GM21390 (cell line): ENCODE measurements at regions not wholly inside any gene's neighbourhood (a gene's known extent, or its start where the extent isn't known, plus 50 kb on each side); places are given as distances from the start of the nearest gene placed in this dataset.
"Not testable (repeated sequence)": the region's sequence is repeated elsewhere in the genome, so short reads cannot be mapped to it uniquely, and the experiment has no call there.

Source experiments
- ATAC-seq: cut with Tn5 transposase; IDR thresholded peaks from one replicate; pipeline ENCODE4 v1.9.1; 2021; ENCODE audit not compliant: unreplicated experiment

- no peak for ATAC-seq
These were observed 1893.9 kb downstream of the PCDH9 start for GRCh38 chr13:65336087-65336749.

- ATAC-seq: no peak
These were observed 1899.4 kb downstream of the PCDH9 start for GRCh38 chr13:65330691-65331090.

GRCh38 chr13:65330287-65330686 lies 1899.8 kb downstream of the PCDH9 start:
- no peak for ATAC-seq

GRCh38 chr13:65323192-65323591 lies 1906.9 kb downstream of the PCDH9 start:
- ATAC-seq: not testable (repeated sequence)

GRCh38 chr13:65321423-65321822 lies 1908.7 kb downstream of the PCDH9 start:
- ATAC-seq: not testable (repeated sequence)

GRCh38 chr13:65314008-65314407 lies 1916.1 kb downstream of the PCDH9 start:
- ATAC-seq: no peak

- ATAC-seq: no peak
These were observed 1919.3 kb downstream of the PCDH9 start for GRCh38 chr13:65310663-65311328.

- no peak for ATAC-seq
These were observed 1920.2 kb downstream of the PCDH9 start for GRCh38 chr13:65309906-65310305.

- ATAC-seq: not testable (repeated sequence)
These were observed 1921.4 kb downstream of the PCDH9 start for GRCh38 chr13:65308729-65309128.

- ATAC-seq: no peak
These were observed 1923.1 kb downstream of the PCDH9 start for GRCh38 chr13:65307056-65307455.

GRCh38 chr13:65302691-65303090 lies 1927.4 kb downstream of the PCDH9 start:
- no peak for ATAC-seq

- no peak for ATAC-seq
These were observed 1928.6 kb downstream of the PCDH9 start for GRCh38 chr13:65301506-65301905.

GRCh38 chr13:65300220-65300619 lies 1929.9 kb downstream of the PCDH9 start:
- no peak for ATAC-seq

- no peak for ATAC-seq
These were observed 1936.5 kb downstream of the PCDH9 start for GRCh38 chr13:65293530-65294198.

- no peak for ATAC-seq
These were observed 1937.6 kb downstream of the PCDH9 start for GRCh38 chr13:65292488-65292901.

GRCh38 chr13:65287405-65287804 lies 1942.7 kb downstream of the PCDH9 start:
- no peak for ATAC-seq

- ATAC-seq: no peak
These were observed 1954.1 kb downstream of the PCDH9 start for GRCh38 chr13:65275838-65276630.

GRCh38 chr13:65275108-65275507 lies 1955.0 kb downstream of the PCDH9 start:
- ATAC-seq: no peak

GRCh38 chr13:65273811-65274420 lies 1956.2 kb downstream of the PCDH9 start:
- ATAC-seq: not testable (repeated sequence)

GRCh38 chr13:65268009-65268408 lies 1962.1 kb downstream of the PCDH9 start:
- ATAC-seq: no peak

- no peak for ATAC-seq
These were observed 1964.1 kb downstream of the PCDH9 start for GRCh38 chr13:65265988-65266387.
